Progenitor cell of endocrine pancreas (in vitro differentiated cells): ENCODE measurements at regions not wholly inside any gene's neighbourhood (a gene's known extent, or its start where the extent isn't known, plus 50 kb on each side); places are given as distances from the start of the nearest gene placed in this dataset.

Experiments
- DNase-seq: peaks from one replicate; pipeline ENCODE4 v3.0.0; 2021; ENCODE audit warnings: low spot score; ENCODE audit not compliant: unreplicated experiment
- H3K27ac Mint-ChIP-seq: 2 replicates; pipeline ENCODE4 v1.8.0; 2021; ENCODE audit warnings: mild to moderate bottlenecking, moderate library complexity, mixed read lengths
- H3K27me3 Mint-ChIP-seq: 2 replicates; pipeline ENCODE4 v1.8.0; 2021; ENCODE audit warnings: mixed read lengths
- H3K36me3 Mint-ChIP-seq: 2 replicates; pipeline ENCODE4 v1.8.0; 2022; ENCODE audit warnings: mixed read lengths; ENCODE audit not compliant: insufficient read depth
- H3K4me1 Mint-ChIP-seq: 2 replicates; pipeline ENCODE4 v1.8.0; 2021; ENCODE audit warnings: low read depth, mixed read lengths
- H3K4me3 Mint-ChIP-seq: 2 replicates; pipeline ENCODE4 v1.8.0; 2021; ENCODE audit warnings: low read depth, mild to moderate bottlenecking, moderate library complexity, mixed read lengths
- H3K9me3 Mint-ChIP-seq: 2 replicates; pipeline ENCODE4 v1.8.0; 2021; ENCODE audit warnings: low read depth, mixed read lengths
- CTCF ChIP-seq: fragments of 200-600 bp; sonication (generic); IDR thresholded peaks from one replicate; pipeline ENCODE4 v1.5.0; 2021; ENCODE audit warnings: antibody characterized with exemption, mild to moderate bottlenecking; ENCODE audit not compliant: unreplicated experiment

DNA sequence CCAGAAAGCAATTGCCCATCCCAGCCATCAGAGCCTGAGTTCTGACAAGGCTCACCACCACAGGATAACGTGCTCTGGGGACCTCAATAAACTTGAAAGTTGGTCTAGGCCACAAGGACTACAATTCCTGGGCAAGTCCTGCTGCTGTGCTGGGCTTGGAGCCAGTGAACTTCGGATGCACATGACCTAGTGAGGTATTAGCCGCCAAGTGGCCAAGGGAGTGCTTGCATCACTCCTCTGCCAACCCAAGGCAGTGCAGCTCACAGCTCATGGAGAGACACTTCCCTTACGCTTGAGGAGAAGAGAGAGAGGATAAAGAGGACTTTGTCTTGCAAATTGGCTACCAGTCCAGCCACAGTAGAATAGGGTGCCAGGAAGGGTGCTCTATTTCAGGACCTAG, 219.6 kb downstream of the MBD2 start:
- no peaks in the 10 kb centered on the region for H3K27me3 Mint-ChIP-seq
- no peaks in the 10 kb centered on the region for H3K36me3 Mint-ChIP-seq
- H3K4me1 Mint-ChIP-seq = no peaks in the 10 kb centered on the region
- no peak for TF ChIP-seq CTCF
- DNase-seq = no peak
- H3K27ac Mint-ChIP-seq = no peak overlapping the region
- peaks cover 3% of the 10 kb centered on the region for H3K9me3 Mint-ChIP-seq
- H3K4me3 Mint-ChIP-seq = no peak overlapping the region

DNA sequence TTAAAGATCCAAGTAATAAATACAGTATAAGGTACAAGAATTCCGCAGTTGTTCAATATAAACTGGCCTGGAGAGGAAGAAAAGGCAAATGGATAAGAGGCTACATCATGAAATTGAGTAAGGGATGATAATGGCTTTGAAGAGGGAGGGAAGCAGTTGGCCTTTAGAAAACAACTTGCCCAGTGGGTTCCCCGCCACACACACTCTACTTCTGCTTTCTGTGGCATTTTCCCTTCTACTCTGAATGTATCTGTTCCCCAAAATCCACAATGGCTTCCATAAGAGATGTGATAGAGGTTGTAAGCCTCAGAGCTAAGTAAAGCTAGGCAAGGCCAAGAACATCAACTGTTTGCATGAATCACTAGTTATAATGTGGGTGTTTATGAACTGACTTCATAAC, 221.3 kb downstream of the MBD2 start:
- no peak overlapping the region for H3K4me3 Mint-ChIP-seq
- no peak overlapping the region for H3K27ac Mint-ChIP-seq
- TF ChIP-seq CTCF = no peak
- no peaks in the 10 kb centered on the region for H3K36me3 Mint-ChIP-seq
- H3K4me1 Mint-ChIP-seq = no peaks in the 10 kb centered on the region
- H3K27me3 Mint-ChIP-seq = no peaks in the 10 kb centered on the region
- H3K9me3 Mint-ChIP-seq = peaks cover 3% of the 10 kb centered on the region
- no peak for DNase-seq

- no peak for TF ChIP-seq CTCF
- Mint-ChIP-seq H3K36me3 (no peaks in the 10 kb centered on the region), H3K4me1 (no peaks in the 10 kb centered on the region), H3K27ac (no peak overlapping the region), H3K9me3 (no peaks in the 10 kb centered on the region), H3K4me3 (no peak overlapping the region), H3K27me3 (no peaks in the 10 kb centered on the region)
- no peak for DNase-seq
Observed at GRCh38 chr18:53997064-53997463, 227.4 kb downstream of the MBD2 start.

DNA sequence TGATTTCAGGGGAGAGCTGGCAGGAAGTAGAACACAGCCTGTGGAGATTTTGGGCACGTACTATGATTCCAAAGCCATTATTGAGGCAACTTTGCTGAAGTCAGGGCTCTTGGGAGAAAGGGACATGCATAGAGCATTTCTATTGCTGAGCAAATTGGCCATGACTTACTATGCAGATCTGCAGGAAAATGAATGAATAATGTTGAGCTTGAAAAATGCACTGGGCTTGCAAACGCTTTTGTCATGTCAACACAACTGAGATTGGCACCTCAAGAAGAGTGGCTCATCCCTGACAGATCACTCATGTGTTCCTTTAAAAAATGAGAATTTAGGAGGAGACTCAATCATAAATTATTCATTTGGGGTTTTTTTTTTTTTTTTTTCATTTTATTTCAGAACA, 230.5 kb downstream of the MBD2 start:
- H3K4me1 Mint-ChIP-seq = no peaks in the 10 kb centered on the region
- H3K4me3 Mint-ChIP-seq = no peak overlapping the region
- H3K27ac Mint-ChIP-seq = no peak overlapping the region
- no peaks in the 10 kb centered on the region for H3K36me3 Mint-ChIP-seq
- no peaks in the 10 kb centered on the region for H3K9me3 Mint-ChIP-seq
- no peak for DNase-seq
- no peaks in the 10 kb centered on the region for H3K27me3 Mint-ChIP-seq
- no peak for TF ChIP-seq CTCF

GRCh38 chr18:53991805-53992204, 232.7 kb downstream of the MBD2 start:
- Mint-ChIP-seq H3K27ac (no peak overlapping the region), H3K9me3 (no peaks in the 10 kb centered on the region), H3K4me1 (no peaks in the 10 kb centered on the region), H3K27me3 (no peaks in the 10 kb centered on the region), H3K36me3 (no peaks in the 10 kb centered on the region), H3K4me3 (no peak overlapping the region)
- TF ChIP-seq CTCF = no peak
- no peak for DNase-seq
